GM18870 (cell line): ENCODE measurements at regions not wholly inside any gene's neighbourhood (a gene's known extent, or its start where the extent isn't known, plus 50 kb on each side); places are given as distances from the start of the nearest gene placed in this dataset.
"Not testable (repeated sequence)": the region's sequence is repeated elsewhere in the genome, so short reads cannot be mapped to it uniquely, and the experiment has no call there.

Source experiments
- ATAC-seq: cut with Tn5 transposase; IDR thresholded peaks from one replicate; pipeline ENCODE4 v1.9.1; 2021; ENCODE audit warnings: moderate library complexity; ENCODE audit not compliant: unreplicated experiment

DNA sequence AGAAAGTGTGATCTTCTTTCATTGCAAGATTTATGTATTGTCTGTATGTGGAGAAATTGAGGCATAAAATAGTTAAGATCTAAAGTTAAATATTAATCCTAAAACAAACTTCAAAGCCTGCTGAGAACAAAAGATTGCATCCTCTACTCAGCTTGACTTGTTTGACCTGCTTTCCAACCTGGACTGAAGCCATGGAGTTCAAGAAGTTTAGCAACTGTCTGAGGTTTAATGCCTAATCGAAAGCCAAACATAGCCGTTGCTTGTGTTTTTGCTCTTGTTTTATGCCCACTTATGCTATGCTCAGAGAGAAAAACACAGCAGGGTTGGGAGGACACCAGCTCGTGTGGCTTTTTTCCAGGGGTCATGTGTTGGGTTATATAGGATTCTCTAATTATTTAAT lies 135.6 kb downstream of the NUFIP1 start:
- ATAC-seq, result no peak

DNA sequence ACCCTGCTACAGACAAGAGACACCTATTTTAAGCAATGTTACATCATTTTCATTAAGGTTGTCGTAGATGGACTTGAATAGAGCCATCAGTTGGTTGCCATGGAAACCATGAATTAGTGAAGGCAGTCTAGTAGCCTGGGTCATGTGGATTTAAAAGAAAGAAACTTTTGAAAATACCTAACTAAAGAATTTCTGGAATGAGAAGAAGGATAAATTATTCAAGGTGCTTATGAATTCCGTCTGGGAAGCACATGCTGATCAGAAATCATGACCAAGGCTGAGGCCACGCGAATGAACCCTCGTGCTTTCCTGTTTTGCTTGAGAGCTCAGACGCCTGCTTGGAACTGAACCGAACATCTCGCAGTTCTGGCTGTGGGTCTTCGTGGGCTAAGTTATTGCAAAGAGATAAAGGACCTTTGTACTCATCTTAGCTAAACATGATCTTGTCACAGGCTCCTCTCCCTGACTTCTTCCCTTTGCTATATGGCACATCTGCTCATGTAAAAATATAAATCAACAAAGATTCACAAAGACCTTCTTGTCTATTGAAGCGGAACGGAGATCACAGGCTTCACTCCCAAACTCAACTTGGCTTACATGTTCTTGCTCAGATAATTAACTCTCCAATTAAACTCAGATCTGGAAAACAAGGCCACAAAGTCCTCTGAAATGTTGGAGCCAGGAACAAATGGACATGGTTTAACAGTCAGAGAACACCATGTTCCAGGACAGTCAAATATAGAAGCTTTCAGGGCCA lies 140.2 kb downstream of the NUFIP1 start:
- no peak for ATAC-seq

DNA sequence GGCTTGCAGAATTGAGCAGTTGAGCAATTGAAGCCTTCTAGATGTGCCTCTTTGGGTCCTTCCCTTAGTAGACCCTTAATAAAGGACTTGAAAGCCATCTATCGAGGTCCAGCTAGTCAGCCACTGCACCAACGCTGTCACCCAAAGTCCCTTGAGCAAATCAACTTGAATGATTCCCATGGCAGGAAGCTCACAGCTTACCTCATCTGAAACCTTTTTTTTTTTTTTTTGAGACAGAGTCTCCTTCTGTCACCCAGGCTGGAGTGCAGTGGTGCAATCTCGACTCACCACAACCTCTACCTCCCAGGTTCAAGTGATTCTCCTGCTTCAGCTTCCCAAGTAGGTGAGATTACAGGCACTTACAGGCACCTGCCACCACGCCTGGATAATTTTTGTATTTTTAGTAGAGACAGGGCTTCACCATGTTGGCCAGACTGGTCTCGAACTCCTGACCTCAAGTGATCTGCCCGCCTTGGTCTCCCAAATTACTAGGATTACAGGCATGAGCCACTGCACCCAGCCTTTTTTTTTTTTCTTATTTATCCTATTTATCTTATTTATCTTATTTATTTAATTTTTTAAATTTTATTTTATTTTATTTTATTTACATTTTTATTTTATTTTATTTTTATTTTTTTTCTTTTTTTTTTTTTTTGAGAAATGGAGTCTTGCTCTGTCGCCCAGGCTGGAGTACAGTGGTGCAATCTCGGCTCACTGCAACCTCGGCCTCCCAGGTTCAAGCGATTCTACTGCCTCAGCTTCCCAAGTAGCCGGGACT lies 143.8 kb downstream of the NUFIP1 start:
- not testable (repeated sequence) for ATAC-seq

DNA sequence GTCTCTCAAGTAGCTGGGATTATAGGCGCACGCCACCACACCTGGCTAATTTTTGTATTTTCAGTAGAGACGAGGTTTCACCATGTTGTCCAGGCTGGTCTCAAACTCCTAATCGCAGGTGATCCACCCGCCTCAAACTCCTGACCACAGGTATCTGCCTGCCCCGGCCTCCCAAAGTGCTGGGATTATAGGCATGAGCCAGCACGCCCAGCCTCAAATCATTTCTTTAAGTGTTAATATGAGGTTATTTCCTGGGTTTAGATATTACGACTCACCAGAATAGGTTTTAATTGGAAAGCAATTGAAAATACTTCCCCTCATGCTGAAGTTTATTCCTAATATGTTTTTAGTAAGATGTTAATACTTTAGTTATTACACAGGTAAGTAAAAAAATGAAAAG lies 144.5 kb downstream of the NUFIP1 start:
- ATAC-seq, result no peak

DNA sequence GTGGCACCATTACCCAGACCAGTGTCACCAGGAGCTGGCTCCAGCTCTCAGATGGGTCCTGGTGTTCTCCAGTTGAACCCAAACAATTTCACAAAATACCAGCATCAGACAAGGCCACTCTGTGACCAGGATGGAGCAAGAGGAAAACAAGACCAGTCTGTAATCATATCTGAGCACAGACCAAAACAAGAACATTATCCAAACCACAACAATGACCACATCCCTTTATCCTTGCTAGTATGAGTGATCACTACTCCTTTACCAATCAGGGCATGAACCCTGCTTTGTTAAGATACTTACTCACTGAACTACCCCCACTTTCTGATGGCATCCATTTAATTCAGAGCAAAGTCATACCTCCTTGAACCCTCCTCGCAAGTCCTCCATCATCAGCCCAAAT lies 145.9 kb downstream of the NUFIP1 start:
- no peak for ATAC-seq

DNA sequence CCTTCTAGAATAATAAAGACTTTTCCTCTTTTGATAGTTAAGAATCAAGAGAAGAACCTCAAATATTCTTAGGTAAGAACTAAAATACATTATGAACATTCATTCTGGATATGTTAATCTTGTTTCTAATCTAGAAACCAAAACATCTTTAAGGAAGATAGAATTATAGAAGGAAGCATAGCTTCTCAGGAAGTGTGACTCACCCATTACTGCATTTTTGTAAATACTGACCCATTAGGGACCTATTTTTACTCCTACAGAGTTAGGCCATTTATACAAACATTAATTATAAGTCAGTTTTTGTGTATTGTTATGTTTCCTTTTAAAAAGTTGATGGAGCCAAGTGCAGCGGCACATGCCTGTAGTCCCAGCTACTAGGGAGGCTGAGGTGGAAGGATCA lies 147.1 kb downstream of the NUFIP1 start:
- no peak for ATAC-seq

DNA sequence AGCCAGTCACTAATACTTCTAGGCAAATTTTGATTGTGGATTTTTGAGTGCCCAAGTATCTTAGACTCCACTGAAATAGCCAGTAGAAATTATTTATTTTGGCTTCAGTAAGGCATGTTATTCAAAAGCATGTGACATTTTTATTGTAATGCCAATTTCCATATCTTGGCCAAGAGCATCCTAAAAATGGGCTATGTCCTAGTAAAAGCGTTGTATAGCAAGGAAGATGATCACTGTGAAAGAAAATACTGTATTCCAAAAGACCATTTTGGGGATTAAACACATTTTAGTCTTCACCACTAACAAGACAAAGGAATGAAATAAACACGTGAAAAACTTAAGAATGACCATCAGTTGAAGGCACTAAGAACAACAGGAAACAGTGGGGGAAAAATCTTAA lies 149.1 kb downstream of the NUFIP1 start:
- no peak for ATAC-seq

DNA sequence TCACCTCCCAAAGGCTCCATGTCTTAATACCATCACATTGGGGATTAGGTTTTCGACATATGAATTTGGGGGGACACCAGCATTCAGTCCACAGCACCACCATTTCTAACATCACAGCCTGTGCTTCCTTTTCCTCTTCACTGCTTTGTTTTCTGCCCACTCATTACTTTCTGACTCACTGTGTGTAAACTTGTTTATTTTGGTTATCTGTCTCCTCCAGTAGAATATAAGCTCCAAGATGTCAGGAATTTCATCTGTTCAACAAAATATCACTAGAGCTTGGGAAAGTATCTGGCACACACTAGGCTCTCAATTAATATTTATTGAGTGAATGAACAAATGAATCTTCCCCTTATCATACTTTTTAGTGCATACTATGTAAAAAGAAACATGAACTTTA lies 152.0 kb downstream of the NUFIP1 start:
- ATAC-seq, result no peak

DNA sequence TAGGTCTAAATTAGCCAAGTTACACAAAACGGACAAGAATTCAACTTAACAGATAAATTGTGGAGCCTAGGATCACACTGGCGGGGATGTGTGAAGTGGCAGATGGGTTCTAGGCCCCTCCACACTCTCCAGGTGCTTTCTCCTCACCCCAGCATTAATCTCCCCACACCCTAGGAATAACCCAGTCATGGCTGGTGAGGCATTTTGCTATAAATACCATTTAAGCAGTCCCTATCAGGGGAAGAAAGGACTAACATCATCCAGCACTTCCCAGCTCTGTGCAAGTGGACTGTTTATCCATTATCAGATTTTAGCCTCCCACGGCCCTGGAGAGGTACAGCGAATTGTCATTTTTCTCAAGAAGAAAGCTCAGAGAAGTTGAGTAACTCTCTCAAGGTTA lies 154.9 kb downstream of the NUFIP1 start:
- ATAC-seq, result no peak

DNA sequence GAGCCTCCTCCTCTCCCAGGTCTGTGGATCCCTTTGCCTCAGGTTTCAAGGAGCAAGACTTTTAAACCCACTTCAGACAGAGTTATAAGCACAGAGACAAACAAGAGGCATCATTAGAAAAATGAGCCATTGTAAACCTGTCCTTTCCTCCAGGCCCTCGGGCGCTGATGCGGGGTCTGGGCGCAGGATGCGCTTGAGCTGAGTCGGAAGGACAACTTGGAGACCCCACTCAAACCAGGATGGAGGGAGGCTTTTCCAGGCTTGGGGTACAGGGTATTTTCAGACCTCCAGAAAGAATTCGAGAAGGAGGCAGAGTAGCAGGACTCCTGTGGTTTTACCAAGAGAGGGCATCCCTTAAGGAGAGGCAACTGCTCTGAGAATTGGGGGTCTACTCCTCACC lies 155.6 kb downstream of the NUFIP1 start:
- ATAC-seq, result no peak

DNA sequence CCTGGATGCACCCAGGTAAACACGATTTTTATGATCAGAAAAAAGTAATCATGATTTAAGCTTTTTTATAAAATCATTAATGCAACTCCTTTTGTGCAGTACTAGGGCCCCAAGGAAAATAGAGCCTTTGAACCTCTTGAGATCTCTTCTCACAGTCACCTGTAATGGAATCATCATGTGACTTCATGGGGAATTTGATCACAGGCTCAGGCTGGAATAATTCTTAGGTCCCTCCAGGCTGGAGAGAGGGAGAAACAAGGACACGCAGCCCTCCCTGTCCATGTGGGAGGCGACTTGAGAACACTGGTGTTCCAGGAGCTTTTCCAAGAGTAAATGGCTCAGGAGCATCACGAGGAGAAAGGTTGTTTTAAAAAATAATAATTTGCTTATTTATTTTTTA lies 156.1 kb downstream of the NUFIP1 start:
- ATAC-seq, result no peak

DNA sequence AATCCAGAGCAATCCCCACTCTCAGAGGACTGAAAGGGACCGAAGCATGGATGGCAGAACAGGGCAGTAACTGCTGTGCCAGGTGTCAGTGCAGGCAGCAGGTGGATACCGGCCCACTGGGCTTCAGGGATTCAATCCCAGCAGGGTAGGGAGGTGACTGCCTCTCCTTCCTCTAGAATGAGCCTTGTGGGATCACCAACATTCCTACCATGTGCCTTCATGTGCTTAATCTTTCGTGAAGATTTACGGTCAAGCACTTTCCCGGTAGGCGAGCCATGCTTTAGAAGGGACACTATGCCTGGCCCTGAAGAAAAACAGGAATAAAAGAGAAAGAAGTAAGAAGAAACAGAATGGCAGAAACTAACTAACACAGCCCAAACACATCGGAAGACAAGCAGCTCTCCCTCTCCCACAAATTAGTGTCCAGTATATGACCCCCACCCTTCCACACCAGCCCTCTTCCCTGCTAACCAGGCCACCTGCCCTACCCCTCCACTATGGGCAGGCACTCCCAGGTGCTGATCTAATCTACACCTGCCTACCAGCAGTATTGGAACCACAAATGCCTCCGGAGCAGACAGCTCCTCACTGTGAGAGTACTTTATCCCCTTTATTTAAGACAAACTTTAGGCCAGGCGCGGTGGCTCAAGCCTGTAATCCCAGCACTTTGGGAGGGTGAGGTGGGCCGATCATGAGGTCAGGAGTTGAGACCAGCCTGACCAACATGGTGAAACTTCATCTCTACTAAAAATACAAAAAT lies 162.5 kb downstream of the NUFIP1 start:
- ATAC-seq, result no peak

DNA sequence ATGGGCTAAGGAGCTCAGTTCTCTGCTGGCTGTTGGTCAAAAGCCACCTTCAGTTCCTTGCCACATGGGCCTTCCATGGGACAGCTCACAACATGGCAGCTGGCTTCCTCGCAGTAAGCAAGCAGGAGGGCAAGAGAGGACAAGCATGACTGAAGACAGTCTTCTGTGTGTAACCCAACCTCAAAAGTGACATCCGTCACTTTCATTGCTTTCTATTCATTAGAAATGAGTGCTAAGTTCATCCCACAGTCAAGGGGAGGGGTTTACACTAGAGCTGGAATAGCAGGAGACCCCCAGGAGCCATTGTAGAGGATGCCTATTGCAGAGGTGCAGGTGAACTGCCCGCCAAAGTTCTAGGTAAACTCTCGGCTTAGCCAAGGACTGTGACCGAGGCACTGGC lies 163.3 kb downstream of the NUFIP1 start:
- no peak for ATAC-seq

DNA sequence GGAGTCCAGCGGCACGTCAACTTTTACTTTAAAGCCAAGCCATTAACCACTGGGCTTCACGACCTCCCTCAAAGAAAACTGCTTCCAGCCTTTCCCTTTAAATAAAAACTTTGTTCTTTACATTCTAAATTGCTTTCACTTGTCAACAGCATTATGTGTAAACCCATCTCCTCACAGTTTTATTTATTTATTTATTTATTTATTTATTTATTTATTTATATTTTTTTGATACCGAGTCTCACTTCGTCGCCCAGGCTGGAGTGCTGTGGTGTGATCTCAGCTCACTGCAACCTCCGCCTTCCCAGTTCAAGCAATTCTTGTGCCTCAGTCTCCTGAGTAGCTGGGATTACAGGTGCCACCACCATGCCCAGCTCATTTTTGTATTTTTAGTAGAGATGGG lies 165.7 kb downstream of the NUFIP1 start:
- ATAC-seq, result not testable (repeated sequence)

DNA sequence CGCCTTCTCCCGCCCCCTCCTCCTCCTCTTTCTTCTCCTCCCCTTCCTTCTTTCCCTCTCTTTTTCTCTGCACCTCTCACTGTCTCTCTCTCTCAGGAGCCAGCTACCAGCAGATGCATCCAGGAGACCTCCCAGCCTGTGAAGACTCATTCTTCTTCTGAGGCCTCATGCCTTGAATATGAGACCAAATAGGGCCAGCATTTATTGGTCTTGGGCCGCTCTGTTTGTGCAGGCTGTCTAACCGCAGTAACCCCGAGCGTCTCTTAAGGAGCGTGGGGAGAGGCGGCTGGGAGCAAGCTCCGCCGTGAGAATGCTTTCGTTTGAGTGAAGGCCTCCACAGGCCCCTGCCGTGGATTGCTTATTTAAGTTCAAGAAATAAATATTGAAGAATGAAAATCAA lies 167.0 kb downstream of the NUFIP1 start:
- ATAC-seq, result no peak

DNA sequence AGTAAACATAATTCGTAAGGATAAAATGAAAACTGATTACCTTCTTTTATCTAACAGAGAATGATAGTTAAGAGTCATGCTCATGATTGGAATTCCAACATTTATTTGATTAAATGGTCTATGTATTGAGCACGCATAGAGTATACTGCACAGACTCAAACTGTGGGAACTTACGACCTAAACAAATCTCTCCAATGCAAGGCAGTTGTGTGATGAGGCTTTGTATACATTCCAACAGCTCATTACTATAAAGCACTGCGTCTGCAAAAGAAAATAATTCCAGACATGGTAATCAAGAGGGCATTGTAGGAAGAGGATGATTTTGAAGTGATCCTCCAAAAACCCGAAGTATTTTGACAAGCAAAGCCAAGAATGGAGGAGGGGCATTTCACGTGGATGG lies 169.5 kb downstream of the NUFIP1 start:
- ATAC-seq, result no peak

DNA sequence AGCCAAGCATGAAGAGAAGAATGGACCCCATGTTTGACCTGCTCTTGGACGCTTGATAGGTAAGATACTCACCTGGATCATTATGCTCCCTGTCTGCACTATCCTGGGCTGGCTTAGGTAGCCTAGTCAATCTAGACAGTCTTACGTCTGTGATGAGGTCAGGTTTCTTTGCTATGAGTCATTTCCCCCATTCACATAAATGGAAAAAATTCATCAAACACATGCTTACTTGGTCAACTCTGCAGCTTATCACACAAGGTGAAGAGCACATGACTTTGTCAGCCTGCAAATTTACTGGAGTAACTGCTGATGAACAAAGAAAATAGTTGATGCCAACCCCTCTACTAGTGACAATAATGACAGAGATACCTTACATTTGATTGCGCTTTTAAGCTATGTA lies 170.0 kb downstream of the NUFIP1 start:
- ATAC-seq, result no peak

DNA sequence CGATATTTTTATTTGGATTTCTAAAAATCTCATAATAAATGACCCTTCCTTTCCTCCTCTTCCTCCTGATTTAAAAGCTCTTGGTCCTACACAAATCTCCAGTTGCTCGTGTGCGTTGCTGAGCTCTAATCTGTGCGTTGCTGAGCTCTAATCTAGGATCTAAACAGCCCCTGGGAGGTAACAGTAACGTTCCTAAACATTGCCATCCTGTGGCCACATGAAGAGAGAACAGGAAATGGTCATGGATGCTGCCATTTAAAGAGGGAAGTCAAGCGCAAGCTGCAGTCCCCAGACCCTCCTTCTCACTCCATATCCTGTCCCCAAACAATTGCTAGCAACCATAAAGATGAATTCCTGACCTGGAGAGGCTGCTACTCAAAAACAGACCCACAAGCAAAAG lies 170.8 kb downstream of the NUFIP1 start:
- no peak for ATAC-seq

DNA sequence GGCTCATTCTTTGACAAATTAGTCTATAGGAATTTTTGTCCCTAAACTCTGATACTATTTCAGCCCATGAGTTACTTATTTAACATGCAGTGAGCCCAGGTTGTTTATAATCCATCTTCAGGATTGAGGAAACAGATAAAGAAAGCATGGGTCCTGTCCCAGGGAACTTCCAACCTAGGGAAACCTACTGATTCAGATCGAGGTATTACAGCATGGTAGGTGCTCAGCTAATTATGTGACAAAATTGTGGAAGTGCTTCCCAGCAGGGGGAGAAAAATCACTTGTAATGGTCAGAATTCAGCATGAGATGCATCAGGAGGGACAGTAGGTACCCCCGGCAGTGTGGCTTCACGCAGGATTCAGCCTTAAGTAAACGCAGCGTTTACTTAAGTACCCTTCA lies 171.3 kb downstream of the NUFIP1 start:
- no peak for ATAC-seq

DNA sequence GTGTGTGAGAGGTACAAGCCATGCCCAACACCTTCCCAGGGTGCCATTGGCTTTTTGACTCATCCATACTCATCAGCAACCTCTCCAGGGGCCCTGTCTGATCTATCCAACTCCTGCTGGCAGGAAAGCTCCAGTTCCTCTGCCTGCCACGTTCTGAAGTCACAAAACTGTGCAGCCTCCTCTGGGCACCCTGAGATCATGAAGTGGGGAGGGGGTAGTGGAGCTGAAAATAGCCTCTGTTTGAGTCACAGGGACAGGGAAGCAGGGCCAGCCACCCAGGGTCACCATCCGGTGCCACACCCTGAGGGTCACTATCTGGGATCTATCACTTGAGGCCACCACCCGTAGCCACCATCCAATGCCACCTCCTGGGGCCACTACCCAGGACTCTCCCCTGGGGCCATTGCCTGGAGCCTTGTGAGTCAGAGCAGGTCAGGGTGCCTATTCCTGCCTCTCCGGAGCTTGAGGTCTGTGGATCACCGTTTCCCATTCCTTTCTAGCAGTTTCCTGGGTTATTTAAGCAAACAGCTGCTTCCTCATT lies 172.1 kb downstream of the NUFIP1 start:
- ATAC-seq, result no peak

DNA sequence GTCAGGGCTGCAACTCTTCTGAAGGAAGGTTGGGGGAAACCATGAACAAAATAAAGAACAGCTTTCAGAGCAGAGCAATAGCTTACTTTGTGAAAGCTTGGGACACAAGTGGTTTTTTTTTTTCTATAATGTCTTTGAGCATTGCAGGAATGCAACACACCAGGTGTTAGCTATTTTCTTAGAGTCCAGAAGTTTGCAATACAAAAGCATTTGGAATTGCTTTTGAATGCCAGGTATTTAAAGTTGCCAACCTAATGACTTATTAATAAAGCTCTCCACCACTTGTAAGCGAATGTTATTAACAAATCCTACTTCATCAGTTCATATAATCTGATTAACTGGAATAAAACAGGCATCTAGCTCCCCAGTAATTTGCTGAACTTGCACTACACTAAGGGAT lies 172.6 kb downstream of the NUFIP1 start:
- ATAC-seq, result no peak

DNA sequence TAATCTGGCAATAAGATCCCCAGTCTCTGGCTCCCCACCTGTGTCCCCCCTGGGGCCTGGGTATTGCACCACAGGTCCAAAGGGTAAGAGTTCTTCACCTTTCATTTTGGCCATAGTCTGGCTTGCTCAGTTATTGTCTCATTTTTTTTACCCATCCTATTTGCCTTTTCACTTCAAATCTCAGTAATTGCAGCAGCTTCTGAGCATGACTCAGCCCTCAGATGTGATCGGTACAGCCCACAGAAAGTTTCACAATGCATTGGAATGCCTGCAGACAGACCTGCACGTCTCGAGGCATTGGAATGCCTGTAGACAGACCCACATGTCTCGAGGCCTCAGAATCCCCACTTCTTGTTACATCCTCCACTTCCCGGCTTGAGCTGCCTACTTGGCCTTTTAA lies 173.6 kb downstream of the NUFIP1 start:
- no peak for ATAC-seq
